ENCODE measurements at regions not wholly inside any gene's neighbourhood (a gene's known extent, or its start where the extent isn't known, plus 50 kb on each side); places are given as distances from the start of the nearest gene placed in this dataset.

DNA sequence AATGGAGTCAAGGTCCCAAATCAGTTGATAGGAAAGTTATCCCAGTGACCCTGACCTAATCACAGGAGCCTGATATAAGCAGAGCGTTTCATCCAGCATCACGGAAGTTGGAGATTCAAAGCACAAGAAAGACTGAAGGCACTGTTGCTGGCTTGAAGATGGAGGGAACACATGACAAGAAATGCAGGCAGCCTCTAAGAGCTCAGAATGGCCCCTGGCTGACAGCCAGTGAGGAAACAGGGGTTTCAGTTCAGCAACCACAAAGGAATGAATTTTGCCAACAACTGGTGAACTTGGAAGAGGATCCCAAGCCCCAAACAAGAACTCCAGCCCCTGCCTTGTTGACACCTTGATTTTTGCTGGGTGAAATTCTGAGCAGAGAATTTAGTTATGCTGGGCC, 778.5 kb downstream of the MAFB start:
- TF ChIP-seq, protein P1, sequence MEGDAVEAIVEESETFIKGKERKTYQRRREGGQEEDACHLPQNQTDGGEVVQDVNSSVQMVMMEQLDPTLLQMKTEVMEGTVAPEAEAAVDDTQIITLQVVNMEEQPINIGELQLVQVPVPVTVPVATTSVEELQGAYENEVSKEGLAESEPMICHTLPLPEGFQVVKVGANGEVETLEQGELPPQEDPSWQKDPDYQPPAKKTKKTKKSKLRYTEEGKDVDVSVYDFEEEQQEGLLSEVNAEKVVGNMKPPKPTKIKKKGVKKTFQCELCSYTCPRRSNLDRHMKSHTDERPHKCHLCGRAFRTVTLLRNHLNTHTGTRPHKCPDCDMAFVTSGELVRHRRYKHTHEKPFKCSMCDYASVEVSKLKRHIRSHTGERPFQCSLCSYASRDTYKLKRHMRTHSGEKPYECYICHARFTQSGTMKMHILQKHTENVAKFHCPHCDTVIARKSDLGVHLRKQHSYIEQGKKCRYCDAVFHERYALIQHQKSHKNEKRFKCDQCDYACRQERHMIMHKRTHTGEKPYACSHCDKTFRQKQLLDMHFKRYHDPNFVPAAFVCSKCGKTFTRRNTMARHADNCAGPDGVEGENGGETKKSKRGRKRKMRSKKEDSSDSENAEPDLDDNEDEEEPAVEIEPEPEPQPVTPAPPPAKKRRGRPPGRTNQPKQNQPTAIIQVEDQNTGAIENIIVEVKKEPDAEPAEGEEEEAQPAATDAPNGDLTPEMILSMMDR (conservative IDR thresholded peaks at IDR 0.05): no peak
- TF ChIP-seq EZH2 (IDR thresholded peaks at IDR 0.05; ENCODE audit: low read depth): no peak
